ENCODE measurements at regions not wholly inside any gene's neighbourhood (a gene's known extent, or its start where the extent isn't known, plus 50 kb on each side); places are given as distances from the start of the nearest gene placed in this dataset.

- peak; percentile 42 for TF ChIP-seq CTCF (IDR thresholded peaks at IDR 0.05)
- TF ChIP-seq ZFX (IDR thresholded peaks at IDR 0.05; ENCODE audit: borderline replicate concordance): no peak
Observed at GRCh38 chr3:104987859-104988258, 378.9 kb upstream of the ALCAM start.

Measured in 22Rv1 (cell line).